GM21717 (cell line): ENCODE measurements at regions not wholly inside any gene's neighbourhood (a gene's known extent, or its start where the extent isn't known, plus 50 kb on each side); places are given as distances from the start of the nearest gene placed in this dataset.
A peak's percentile ranks its signal among the peaks of the same experiment; 100 is the strongest.

Experiments used
- ATAC-seq: cut with Tn5 transposase; IDR thresholded peaks from one replicate; pipeline ENCODE4 v1.9.1; 2021; ENCODE audit warnings: mild to moderate bottlenecking, moderate library complexity; ENCODE audit not compliant: unreplicated experiment

DNA sequence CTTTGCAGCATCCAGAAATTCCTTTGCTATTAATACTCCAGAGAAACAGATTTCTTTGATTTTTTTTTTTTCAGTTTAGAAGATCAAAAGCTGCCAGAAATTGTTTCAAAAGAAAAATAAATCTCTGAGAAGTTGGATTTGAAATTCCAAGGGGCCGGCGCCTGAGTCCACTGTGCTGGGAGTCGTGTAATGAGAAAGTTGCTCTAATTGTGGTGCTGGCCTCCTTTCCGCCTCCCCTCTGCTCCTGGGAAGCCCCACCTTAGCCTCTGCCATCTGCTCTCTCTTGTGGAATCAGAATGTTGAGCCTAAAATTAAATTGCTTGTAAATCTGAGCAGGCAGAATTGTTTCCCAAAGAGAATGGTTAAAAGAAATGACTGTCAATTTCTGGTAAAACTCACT, 93.3 kb downstream of the EMX2 start:
- no peak for ATAC-seq

- no peak for ATAC-seq
These were observed 95.7 kb downstream of the EMX2 start for GRCh38 chr10:117638200-117638599.

DNA sequence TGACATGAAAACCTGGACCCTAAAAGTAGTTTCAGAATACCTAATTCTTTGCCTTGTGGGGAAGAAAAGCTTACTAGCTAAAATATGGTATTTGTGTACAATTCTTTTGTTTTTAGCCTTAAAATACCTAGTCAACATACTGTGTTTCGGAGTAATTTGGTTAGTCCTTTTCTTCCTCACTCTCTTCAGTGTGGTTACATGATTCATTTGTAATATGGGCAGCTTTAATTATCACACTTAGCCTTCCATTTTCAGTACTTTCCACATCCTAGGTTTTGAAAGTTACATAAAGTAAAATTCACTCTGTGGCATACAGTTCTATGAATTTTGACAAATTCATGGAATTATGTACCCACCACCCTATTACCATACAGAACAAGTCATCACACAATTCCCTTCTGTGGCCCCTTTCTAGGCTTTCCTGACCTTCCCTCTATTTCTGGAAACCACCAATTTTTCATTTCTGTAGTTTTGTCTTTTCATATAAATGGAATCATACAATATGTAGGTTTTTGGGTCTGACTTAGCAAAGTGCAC, 96.2 kb downstream of the EMX2 start:
- ATAC-seq: no peak

GRCh38 chr10:117640406-117640805, 97.9 kb downstream of the EMX2 start:
- no peak for ATAC-seq

GRCh38 chr10:117646718-117647117, 104.2 kb downstream of the EMX2 start:
- ATAC-seq: no peak

DNA sequence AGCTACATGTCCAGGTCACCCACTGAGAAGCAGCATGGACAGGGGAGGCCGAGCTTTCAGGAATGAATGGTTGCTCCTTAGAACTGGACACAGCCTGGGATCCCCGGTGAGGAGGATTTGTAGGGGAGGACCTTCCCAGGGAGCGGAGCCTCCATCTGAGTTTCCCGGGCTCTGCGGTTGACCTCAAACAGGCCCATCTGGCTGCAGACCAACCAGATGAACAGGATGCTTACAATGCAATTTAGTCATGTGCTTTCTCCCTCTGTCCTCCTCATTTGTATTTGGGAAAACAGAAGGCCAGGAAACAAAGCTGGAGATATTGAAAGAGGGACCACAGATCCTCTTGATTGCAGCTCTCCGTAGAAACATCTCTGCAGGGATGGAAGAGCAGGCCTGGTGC, 104.8 kb downstream of the EMX2 start:
- ATAC-seq: no peak

DNA sequence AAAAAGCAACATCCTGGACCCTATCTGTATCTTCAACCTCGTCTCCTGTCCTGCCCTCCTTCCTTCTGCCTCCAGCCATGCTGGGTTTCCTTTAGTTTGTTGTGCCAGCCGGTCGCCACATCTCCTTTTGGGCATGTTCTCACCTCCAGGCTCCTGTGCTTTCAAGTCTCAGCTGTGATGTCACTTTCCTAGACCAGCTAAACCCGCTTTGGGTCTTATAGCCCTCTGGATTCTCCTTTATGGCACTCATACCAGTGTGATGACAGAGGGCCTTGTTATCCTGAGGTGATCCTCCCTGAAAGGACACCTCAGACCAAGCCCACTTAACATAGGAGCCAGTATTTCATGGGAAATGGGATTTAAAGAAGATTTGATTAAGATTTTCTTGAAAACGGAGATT, 108.6 kb downstream of the EMX2 start:
- ATAC-seq: no peak

DNA sequence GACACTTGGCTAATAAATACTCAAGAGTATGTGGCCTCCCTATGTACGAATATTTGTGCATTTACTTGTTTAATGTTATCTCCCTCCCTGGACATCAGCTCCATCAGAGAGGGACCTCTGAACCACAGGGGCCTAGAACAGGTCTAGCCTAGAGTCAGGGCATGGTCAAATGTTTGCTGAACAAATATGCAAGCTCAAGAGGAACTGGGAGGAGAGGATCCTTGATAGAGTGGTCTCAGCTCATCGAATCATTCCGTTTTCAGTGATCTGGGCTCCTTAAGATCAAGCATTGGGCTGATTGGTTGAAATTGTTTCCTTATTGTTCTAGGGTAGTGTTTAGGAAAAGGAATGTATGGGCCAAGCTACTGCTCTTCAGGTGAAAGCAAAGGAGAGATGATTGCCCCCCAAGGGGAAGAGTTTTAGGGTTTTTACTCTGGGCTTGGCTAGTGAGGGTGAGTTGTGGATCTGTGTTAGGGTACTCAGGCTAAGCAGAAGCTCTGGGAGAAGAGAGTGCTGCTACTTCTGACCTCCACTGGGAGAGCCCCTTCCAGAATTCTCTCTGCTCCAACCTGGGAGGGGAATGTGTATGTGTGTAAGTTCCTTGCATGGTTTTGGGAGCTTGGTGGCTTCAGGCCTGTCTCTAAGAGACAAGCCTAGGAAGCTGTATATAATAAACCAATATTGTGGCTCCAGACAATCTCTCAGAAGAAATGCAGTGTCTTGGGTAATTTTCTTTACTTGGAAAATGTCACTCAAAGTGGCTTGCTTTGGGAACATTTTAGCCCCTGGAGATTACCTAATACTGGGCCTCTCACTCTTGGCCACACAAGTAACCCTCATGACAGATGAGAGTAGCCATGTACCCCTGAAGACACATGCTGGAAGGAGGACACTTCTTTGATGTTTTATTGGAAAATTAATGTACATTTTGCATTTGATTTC, 110.0 kb downstream of the EMX2 start:
- ATAC-seq: peak; percentile 18

- ATAC-seq: peak; percentile 88
These were observed 110.6 kb downstream of the EMX2 start for GRCh38 chr10:117653170-117653515.

GRCh38 chr10:117654105-117654504, 111.6 kb downstream of the EMX2 start:
- ATAC-seq: no peak

DNA sequence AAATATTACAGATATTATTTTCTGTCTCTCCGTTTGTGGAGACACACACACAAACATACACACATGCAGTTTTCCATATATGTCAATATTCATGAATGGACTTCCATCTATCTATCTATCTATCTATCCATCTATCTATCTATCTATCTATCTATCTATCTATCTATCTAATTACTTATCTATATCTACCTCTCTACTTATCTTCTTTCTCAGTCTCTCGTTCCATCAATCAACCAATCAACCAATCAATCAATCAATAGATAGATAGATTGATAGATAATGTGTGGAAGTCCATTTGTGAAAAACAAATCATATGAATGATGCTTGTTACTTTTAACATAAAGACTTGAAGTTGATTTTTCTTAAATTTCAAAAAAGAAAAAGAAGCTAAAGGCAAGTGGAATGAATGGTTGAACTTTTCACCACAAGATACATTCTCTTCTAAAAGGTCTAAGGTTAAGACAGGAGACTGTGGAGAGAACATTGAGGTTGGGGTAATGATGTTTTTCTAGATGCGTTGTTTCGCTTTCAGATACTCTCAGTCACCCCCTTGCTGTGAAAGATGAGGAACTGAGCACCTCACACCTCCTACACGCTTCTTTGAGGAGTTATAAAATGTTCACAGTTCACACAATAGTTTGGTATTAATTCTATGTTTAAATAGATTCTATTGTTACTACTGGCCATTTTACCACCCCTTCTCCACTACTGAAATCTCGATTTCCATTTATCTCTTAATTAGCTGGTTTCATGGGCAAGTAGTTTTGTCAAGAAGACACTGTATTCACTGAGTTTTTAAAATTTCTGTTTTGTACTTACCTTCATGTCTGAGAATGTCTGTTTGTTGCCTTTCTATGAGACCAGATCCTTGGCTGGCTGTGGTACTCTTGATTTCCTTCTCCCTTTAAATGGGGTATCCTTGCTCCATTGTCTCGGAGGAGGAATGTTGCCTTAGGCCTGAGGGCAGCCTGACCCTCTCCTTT, 114.1 kb downstream of the EMX2 start:
- ATAC-seq: peak; percentile 86

DNA sequence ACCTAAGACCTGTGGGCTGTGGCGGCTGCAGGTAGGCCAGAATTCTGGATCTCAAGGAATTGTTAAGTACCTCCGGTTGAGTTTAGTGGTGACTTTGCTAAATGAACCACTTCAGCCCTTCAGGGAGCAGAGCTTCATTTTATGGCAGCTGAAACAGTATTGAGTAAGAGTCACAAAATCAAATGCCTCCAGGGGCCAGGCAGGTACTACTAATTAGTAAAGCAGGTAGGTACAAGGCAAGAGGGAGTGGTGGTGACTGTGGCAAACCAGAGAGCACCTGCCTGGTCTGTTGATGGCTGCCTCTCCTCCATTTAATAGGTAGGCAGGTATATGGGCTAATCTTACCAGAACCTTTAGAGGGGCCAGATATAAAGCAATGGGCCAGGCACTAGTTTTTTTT, 118.8 kb downstream of the EMX2 start:
- ATAC-seq: no peak

GRCh38 chr10:117662126-117662525, 119.6 kb downstream of the EMX2 start:
- no peak for ATAC-seq

DNA sequence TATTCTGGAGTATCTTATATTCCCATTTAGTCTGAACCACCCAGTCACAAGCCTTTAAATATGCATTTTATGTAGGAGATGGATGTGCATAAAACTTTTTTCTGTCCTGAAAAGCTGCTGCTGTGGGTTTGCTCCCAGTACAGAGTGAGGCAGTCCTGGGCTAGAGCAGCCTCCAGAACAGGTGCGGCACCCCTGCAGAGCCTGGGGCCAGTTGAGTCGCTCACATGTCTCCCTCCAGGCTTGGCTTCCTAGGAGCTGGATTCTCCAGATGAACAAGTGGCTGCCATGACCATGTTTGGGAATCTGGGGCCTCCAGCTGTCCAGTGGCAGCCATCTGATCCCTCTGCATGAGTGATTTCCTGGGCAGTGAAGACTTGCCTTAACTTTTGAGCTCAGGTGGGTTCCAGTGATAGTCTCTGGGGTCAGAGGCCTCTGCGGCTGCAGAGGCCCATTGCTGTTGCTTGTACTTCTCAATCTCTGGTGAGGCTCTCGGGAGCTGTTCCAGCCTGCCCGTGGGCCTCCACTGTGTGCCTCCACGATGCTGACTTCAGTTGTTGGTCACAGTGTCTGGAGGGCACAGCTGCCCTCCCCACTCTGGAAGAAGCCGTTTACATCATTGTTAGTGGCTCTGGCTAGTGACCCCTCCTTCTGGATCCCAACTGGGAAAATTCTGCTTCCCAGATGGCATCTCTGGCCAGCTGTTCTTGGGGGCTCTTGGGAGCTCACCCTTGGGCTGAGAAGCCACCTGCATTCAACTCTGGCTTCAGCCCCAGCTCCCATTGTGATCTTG, 120.4 kb downstream of the EMX2 start:
- no peak for ATAC-seq

GRCh38 chr10:117663750-117664149, 121.2 kb downstream of the EMX2 start:
- ATAC-seq: peak; percentile 99

DNA sequence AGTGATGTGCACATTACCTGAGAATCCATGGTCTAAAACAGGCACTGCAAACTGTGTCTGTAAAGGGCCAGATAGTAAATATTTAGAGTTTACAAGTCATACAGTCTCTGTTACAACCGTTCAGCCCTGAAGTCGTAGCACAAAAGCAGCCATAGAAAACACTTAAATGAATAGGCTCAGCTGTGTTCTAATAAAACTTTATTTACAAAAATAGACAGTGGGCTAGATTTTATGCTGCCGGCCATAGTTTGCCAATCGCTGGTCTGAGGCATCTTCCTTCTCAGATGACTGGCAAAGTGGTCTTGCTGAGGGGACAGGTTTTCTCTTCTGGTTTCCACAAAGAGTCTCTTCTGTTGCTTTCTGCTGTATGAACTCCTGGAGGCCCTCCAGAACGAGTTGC, 121.7 kb downstream of the EMX2 start:
- ATAC-seq: no peak

DNA sequence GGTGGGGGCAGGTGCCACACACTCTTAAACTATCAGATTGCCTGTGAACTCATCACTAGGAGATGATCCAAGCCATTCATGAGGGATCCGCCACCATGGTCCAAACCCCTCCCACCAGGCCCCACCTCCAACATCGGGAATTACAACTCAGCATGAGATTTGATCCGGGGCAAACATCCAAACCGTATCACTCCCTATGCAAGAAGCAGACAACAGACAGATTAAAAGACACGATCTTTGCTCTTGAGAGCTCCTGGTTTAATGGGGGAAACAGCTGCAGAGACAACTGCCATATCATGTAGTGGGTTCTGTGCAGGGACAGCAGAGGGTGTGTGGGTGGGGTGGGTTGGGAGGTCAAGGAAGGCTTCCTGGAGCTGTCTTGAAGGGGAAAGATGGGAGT, 123.6 kb downstream of the EMX2 start:
- ATAC-seq: no peak

DNA sequence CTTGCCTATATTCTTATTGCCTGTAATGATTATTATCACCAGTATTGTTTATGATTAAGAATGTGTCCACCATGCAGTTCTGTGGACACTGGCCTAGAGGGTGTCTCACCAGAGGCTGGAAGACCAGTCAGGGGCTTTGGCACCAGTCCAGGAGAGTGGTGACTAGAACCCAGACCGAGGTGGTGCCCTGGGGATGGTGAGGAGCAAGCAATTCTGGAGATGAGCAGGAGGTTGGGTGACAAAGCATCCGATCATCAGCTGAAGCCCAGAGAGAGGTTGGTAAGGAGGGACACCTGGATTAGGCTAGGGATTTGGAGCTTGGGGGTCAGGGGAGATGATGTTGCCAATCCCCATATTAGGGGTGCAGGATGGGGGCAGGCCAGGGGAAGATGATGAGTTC, 124.4 kb downstream of the EMX2 start:
- ATAC-seq: no peak

GRCh38 chr10:117667831-117668230, 125.3 kb downstream of the EMX2 start:
- ATAC-seq: no peak

DNA sequence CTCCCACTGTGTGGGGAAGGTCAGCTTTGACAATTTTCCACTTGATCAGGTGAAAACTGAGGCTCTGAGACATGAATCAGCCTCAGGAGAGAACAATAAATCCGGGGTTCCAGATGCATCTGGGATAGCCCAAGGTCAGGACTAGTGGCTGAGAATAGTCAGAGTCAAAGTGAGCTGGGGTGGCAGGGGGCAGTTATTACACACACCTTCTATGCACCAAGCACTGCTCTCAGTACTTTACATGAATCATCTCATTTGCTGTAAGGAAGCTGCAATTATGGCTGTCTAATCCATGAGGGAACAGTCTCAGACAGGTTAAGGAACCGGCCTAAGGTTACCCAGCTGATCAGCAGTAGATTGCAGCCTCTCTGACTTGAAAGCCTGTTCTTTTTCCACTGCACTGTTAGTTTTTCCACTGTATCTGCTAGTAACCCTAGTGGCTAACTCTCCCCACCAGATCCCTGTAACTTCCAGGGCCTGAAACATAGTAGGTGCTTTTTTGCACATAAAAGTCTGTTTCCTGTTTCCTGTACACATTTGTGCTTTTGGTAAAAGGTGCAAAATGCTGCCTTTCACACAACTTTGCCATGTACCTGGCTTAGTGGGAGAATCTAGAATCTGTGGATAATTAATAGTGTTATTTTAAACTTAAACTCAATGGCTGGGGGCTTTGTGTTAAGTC, 125.9 kb downstream of the EMX2 start:
- no peak for ATAC-seq
